HG03196 (cell line): ENCODE measurements at regions not wholly inside any gene's neighbourhood (a gene's known extent, or its start where the extent isn't known, plus 50 kb on each side); places are given as distances from the start of the nearest gene placed in this dataset.

Source experiments
- ATAC-seq: cut with Tn5 transposase; IDR thresholded peaks from one replicate; pipeline ENCODE4 v1.9.1; 2021; ENCODE audit not compliant: unreplicated experiment

DNA sequence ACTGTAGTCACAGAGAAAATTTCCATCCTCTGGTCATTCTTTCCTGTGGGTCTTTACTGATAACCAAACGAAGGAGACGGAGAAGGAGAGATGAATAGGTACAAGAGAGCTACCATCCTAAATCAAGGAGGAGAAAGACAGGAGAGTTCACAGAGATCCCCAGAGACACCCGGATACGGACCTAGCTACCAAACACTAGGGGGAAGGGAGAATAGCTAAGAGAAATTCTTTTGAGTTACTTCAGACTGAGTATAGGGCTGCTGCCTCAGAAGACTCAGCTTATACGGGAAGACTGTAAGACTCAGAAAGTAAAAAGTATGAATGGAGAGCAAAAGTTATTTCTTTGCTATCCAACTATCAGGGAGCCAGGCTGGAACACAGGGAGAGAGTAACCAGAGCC lies 572.1 kb downstream of the C4orf33 start:
- ATAC-seq, result no peak

DNA sequence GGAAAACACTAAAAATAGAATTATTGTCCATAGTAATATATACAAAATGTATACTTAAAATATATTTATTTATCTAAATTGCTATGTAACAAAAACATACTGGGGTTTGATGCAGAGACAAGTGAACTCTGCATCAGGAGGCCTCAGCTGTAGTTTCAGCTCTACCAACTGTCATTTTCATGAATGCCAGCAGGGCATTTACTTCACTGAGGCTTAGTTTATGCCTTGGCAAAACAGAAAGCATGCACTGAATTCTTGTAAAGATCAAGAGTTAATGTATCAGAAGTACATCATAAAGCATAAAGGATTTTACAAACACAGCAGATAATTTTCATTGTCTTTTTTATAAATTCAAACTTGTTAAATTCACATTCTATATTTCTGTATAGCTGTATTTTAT lies 577.0 kb downstream of the C4orf33 start:
- no peak for ATAC-seq

DNA sequence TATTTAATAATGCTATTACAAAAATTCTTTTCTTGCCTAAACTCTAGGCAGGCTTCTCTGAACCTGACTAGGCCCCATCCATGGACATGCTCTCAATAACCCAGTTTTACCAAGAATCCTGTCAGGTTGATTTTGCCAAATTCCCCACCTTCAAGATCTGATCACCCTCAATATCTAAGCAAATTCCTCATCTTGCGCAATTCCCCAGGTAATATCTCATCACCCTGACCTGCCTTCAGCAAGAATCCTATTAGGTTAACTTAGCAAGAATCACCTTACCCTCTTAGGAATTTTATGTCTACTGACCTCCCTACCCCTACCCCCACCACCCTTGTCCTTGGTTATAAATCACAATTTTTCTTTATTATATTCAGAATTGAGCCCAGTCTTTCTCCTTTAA lies 579.1 kb downstream of the C4orf33 start:
- ATAC-seq, result no peak

DNA sequence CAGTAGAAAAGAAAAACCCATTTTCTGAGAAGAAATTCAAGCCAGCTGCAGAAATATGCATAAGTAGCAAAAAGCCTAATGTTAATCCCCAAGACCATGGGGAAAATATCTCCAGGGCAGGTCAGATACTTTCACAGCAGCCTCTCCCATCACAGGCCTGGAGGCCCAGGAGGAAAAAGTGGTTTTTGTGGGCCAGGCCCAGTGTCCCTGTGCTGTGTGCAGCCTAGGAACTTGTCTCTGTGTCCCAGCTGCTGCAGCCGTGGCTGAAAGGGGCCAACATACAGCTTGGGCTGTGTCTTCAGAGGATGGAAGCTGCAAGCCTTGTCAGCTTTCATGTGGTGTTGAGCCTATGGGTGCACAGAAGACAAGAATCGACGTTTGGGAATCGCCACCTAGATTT lies 581.0 kb downstream of the C4orf33 start:
- no peak for ATAC-seq

DNA sequence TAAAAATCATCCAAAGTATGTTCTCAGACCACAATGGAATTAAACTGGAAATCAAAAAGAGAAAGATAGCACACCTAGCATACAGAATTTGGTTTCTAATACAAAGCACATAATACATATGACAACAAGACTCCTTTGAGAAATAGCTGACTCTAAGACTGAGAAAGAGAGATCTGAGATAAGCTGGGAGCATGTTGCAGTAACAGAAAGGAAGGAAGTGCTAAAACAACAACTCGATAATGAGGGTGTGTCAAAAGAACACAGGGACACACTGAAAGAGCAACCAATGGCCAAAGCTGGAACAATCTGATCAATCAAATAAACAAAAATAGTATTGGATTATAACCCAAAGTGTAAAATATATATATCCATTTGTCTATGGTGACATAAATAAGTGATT lies 586.6 kb downstream of the C4orf33 start:
- ATAC-seq, result no peak

DNA sequence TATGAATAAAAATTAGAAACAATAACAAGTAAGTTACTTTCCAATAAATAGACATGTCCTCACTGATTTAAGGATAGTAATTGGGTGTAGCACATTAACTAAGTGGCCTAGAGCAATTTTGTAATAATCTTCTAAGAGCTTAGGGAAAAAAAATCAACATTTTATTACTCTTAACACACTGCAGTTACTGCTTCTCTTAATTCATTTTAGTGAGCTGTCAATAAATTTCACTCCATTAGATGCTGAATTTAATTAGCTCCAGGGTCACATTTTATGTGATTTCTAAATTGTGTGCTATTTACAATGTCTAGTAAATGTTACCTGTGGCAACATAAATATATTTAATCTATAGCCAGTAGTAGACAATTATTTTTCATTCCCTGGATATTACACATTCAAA lies 612.0 kb downstream of the C4orf33 start:
- no peak for ATAC-seq

DNA sequence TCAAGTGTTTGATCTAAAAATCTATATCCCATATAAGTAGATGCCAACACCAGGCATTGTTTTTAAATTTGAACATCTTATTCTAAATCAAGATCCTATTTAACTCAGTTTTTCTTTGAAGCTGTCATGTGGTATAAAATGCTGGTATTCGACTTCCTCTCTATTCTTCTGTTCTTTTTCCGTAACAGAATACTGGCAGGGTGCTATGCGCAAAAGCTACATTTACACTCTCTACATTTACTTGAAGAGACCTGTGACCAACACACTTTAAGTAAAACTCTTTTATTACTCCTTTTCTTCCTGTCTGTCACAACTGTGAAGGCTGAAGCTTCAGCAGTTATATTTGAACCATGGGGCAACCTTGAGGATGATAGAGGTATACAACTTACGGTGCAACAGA lies 612.8 kb downstream of the C4orf33 start:
- ATAC-seq, result no peak

DNA sequence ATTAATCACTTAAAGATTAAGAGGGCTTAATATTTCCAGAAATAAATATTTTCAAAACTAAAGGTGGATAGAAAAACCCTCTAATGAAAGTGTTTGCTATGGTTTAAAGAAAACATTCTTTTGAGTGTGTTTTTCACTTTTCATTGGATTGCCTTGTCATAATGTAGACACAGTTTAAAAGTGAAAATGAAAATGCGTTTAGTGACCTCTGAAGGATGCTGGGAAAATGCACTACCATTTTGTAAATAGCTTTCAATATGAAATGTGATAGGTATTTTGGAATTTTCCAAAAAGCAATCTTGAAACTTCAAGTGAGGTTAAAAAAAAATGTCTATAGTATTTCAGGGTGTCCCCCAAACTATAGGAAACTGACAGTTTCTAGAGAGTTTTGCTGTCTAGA lies 642.2 kb downstream of the C4orf33 start:
- no peak for ATAC-seq

DNA sequence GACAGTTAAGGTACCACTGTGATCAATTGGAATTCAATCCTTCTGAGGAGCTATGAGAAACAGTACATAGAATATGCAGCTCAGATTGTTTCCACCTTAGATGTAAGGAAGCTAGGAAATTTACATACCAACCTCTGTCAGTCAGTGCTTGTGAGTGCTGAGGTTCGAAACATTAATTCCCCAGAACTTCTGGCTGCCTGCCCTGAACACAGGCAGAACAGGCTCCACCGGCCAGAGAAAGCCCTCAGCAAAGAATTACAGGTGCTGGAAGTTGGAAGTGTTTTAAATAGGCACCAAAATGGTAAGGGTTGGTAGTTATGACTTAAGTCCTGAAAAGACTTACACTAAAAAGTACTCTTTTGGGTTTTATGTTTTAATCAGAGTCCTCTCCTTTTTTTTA lies 651.8 kb downstream of the C4orf33 start:
- no peak for ATAC-seq

DNA sequence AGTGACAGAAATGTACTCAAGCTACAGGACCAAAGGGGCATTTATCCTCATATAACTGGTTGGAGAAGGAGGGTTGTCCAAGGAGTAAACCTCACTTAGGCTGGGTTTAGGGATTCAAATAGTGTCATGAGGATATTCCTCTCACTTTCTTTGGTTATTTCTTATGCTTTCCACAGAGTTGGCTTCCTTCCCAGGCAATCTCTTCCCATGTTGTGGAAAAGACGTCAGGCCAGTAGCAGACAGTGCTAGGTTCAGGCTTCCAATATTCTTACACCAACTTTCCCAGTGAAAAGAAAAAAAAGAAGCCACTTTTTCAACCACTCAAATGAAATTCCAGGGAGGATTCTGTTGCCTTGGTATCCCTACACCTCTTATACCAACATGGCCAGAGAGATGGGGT lies 653.0 kb downstream of the C4orf33 start:
- no peak for ATAC-seq

DNA sequence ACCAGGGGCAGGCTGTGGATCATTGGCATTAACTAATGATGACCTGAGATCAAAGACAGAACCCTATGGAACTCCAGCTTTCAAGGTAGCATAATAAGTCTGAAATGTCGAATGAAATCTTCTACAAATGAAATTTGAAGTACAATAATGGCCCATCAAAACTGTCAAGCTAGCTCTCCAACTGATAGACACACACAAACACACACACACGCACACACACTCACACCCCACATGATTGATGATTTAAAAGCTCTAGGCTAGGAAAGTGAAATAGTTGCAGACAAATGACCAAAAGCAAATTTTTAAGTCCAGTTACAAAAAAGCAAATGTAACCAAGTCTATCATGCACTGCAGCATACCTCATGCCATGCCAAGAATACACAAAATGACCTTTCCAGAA lies 655.7 kb downstream of the C4orf33 start:
- ATAC-seq, result no peak

DNA sequence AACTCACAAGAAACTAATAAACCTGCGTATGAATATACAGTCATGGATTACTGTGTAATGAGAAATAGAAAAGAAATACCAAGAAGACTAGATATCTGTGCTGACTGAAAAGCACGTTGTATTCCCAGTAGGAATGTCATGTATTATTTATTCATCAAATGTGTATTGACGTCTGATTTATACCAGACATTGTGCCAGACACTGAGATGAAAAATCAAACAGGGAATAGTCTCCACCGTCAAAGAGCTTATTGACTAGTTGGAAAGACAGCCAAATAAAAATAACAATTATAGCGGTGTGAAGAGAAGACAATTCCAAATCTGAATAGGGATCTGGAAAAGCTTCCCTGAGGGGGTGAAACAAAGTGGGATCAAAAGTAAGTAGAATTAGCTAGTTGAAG lies 687.6 kb downstream of the C4orf33 start:
- ATAC-seq, result no peak

DNA sequence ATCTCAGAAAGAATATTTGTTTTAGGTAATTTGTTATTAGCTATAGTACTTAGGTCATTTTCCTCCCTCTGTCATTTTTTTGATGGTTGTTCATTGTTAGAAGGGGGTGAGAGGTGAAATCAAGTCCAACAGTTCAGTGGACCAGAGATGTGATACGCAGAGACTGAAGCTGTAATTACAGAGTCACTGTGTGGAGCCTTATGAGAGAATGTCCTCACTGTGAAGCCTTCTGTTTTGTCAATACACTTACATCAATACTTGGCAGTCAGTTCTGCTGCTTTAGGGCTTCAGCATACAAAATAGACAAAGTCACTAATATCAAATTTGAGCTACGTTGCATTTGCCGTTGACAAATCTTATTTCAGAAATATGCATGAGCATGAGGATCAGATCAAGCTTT lies 692.5 kb downstream of the C4orf33 start:
- ATAC-seq, result no peak

DNA sequence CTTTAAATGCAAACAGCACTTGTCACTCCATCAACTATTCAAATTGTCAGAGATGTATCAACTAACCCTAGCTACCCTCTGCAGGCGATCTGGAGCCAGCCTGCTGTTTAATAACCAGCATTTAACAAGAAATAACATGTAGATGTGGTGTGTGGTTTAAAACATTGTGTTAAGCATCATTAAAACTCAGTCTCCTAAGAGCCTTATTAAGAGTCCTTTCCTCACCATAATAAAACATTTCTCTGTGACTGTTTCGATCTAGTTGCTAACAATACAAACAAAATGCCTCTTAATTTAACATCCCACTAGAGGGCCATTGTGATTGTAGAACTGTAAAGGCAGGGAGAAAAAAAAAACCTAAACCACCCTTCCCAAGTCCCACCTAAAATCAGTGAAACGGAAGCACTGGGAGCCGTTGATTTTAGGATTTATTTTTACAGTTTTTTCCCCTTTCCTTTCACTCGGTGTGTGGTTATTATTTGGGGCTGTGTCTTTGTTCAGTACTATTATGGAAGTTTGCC lies 708.6 kb downstream of the C4orf33 start:
- no peak for ATAC-seq

DNA sequence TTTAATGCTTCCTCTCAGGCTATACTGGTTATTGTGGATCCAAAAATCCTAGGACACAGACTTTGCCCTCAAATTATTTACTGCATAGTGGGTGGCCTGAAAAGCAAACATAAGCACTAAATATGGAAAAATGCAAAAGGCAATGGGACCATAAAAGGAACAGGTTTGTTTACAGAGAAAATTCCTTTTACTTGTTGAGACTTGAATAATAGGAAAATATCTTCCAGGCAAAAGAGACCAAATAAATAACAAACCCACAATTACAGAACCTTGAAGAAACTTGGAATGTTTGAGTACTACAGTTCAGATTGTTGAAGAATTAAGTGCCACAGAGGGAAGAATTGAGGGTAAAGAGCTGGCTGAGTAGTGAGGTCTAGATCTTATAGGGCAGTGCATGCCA lies 711.0 kb downstream of the C4orf33 start:
- no peak for ATAC-seq

DNA sequence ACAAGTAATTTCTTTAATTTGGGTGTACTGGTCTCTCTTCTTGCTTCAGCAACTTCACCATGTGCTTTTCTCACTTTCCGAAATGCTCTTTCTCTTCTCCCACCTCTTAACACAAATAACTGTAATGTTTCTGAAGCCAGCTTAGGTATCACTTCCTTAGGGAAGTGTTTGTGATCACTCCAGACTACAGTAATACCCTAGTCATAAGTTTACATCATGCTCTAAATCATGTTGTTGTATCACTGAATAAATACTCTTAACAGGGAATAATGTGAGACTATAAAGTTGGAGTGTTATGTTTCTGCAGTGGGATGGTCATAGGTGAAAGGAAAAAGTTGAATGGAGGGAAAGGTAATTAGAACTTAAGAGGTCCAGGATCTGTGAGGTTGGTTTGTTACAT lies 712.3 kb downstream of the C4orf33 start:
- no peak for ATAC-seq

DNA sequence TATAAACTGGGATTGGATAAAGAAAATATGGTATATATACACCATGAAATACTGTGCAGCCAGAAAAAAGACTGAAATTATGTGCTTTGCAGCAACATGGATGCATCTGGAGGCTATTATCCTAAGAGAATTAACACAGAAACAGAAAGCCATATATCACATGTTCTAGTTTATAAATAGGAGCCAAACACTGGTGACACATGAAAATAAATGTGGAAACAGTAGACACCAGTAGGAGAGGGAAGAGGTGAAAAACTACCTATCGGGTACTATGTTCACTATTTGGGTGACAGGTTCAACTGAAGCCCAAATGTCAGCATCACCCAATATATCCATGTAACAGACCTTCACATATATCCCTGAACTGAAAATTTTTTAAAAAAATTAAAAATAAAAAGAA lies 725.1 kb downstream of the C4orf33 start:
- no peak for ATAC-seq

DNA sequence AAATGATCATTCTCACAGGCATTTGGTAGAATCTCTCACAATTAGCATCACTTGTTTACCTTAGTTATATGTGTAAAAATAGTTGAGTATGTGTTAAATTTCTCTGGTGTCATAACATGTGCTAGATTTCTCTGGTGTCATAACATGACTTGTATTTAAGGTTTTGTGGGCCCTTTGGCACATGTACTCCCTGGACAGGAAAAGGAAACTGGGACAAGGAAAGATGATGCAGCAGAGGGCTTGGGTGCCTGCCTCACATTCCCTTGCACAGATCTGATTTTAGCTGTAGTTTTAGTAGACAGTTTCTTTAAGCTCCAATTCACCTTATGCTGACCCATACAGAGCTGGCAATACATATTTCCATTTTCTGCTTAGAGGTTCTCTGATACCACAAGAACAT lies 726.0 kb downstream of the C4orf33 start:
- ATAC-seq, result no peak

DNA sequence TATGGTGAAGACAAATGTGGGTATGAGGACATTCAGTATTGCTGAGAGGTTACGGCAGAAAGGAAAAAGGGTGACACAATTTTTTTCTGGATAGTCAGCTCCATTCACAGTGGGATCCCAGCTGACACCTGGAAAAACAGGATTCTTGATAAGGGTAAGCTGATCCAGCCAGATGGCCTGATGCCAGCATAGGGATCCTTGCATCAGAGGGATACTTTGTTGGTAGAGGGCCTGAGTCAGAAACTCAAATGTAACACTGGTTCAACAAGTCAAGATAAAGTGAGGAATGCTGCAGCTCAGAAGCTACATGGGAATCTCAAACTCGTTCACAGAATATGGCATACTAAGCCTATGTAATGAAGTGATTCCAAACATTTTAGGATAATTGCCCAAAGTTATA lies 726.7 kb downstream of the C4orf33 start:
- no peak for ATAC-seq

DNA sequence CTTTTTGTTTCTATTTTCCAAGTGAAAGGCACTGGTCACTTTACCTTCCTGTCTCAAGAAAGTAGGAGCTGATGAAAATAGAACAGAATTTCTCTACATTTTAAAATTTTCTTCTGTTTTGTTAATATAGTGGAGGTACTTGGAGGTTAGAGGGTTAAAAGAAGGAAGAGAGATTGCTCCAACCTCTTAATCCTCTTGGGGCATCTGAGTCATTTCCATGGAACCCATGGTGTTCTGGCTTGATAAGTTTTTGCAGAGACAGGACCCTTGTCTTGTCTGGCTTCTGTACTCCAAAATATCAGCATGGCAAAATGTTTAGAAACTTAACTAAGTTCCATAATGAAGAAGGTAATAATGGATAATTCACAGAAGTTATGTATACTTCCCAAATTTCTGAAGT lies 727.2 kb downstream of the C4orf33 start:
- no peak for ATAC-seq

DNA sequence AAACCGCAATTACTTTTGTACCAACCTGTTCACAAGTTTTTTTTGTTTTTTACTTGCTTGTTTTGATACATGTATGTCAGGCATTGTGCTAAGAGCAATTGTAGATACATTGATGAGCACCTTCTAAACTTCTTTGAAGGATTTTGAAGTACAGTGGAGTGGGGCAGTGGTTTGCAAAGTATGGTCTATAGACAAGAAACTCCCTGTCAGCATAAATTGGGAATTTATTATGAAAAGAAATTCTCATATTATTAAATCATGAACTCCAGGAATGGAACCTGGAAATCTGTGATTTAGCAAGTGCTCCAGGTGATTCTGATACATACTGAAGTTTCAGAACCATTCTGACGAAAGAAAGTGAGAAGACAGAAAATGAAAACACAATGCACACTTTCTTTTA lies 733.4 kb downstream of the C4orf33 start:
- no peak for ATAC-seq

DNA sequence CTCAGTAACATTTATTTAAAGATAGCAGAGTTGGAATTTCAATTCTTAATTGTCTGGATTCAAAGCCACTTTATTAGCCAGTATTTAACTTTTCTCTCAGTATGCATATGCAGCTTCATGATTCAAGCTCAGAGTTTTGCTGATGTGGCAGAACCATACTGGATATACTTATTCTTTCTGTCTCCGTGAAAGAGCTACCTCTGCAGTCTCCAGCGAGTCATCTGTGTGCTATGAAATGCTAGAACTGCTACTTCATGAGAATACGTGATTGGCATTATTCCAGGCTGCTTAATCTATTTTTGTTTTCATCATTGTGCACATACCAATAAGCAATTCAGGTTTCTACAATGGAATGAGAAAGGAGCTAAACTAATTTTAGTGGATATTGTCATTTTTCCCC lies 743.7 kb downstream of the C4orf33 start:
- no peak for ATAC-seq

DNA sequence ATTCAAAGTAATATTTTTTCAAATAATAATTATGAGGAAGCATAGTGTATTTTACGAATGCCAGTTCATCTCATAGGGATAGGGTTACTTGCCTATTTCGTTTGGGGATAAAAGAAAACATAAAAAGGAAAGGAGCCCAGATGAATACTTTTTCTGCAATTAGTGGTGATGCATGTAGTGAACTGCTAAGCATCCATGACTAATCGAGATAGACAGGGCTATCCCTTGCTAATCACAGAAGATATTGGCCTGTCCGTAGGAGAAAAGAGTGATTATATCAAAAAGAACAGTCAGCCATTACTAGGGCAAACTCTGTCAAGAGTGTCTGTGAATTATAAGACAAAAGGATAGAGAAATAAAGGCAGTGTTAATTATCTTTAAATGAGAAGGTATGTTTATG lies 746.1 kb downstream of the C4orf33 start:
- no peak for ATAC-seq

DNA sequence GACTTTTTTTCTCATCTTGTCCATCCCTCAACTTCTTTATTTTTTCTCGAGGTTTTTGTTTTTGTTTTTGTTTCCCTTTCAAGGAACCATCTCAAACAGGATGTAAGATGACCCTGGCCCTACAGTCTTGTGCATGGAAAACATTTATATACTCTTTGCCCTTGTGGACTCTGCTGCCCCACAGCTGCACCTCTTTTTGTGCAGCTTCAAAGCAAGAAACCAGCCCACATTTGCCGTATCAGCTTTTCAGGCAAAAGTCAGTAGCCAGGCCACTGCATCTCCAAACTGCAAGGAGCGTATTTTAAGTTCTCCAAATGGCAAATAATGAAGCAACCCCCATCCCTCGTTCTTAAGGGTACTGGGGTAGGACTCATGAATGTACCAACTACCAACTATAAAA lies 756.5 kb downstream of the C4orf33 start:
- no peak for ATAC-seq
